ENCODE measurements at regions not wholly inside any gene's neighbourhood (a gene's known extent, or its start where the extent isn't known, plus 50 kb on each side); places are given as distances from the start of the nearest gene placed in this dataset.

GRCh38 chr6:104644848-104645247 lies 214.9 kb downstream of the HACE1 start:
- Histone ChIP-seq H3K36me3 (ENCODE audit: low read length) (no peaks in the 10 kb centered on the region), H3K4me2 (ENCODE audit: low read depth, low read length, poor library complexity, severe bottlenecking) (no peak overlapping the region), H3F3A (ENCODE audit: insufficient read depth) (no peaks in the 10 kb centered on the region), H3K9me3 (ENCODE audit: insufficient read depth, low read length) (no peaks in the 10 kb centered on the region), H3K27ac (ENCODE audit: low read depth, low read length) (no peak overlapping the region), H3K4me3 (ENCODE audit: insufficient read depth, low read length, poor library complexity, severe bottlenecking) (no peak overlapping the region), H4K20me1 (ENCODE audit: low read depth, low read length) (no peaks in the 10 kb centered on the region), H2AFZ (ENCODE audit: low read depth, low read length, severe bottlenecking) (no peak overlapping the region), H3K27me3 (ENCODE audit: low read length) (no peaks in the 10 kb centered on the region), H3K79me2 (ENCODE audit: insufficient read depth, low read length) (no peaks in the 10 kb centered on the region), H3K9ac (ENCODE audit: low read length) (no peak overlapping the region), H3K9me2 (replicated peaks; ENCODE audit: insufficient read depth, low read length) (no peaks in the 10 kb centered on the region)
- TF ChIP-seq CTCF (IDR thresholded peaks at IDR 0.05; ENCODE audit: insufficient read depth, low read length, poor library complexity, severe bottlenecking) (no peak), EZH2phosphoT487 (conservative IDR thresholded peaks at IDR 0.05; ENCODE audit: low read length) (no peak)

- Histone ChIP-seq H3K79me2 (ENCODE audit: insufficient read depth, low read length) (no peaks in the 10 kb centered on the region), H4K20me1 (ENCODE audit: low read depth, low read length) (no peaks in the 10 kb centered on the region), H2AFZ (ENCODE audit: low read depth, low read length, severe bottlenecking) (no peak overlapping the region), H3K4me2 (ENCODE audit: low read depth, low read length, poor library complexity, severe bottlenecking) (no peak overlapping the region), H3K4me3 (ENCODE audit: insufficient read depth, low read length, poor library complexity, severe bottlenecking) (no peak overlapping the region), H3K9me3 (ENCODE audit: insufficient read depth, low read length) (no peaks in the 10 kb centered on the region), H3K27ac (ENCODE audit: low read depth, low read length) (no peak overlapping the region), H3K27me3 (ENCODE audit: low read length) (no peaks in the 10 kb centered on the region), H3K9me2 (replicated peaks; ENCODE audit: insufficient read depth, low read length) (no peaks in the 10 kb centered on the region), H3K36me3 (ENCODE audit: low read length) (no peaks in the 10 kb centered on the region), H3F3A (ENCODE audit: insufficient read depth) (no peaks in the 10 kb centered on the region), H3K9ac (ENCODE audit: low read length) (no peak overlapping the region)
- TF ChIP-seq EZH2phosphoT487 (conservative IDR thresholded peaks at IDR 0.05; ENCODE audit: low read length) (no peak), CTCF (IDR thresholded peaks at IDR 0.05; ENCODE audit: insufficient read depth, low read length, poor library complexity, severe bottlenecking) (no peak)
Observed at GRCh38 chr6:104642871-104643270, 216.8 kb downstream of the HACE1 start.

- no peak for TF ChIP-seq CTCF (IDR thresholded peaks at IDR 0.05; ENCODE audit: insufficient read depth, low read length, poor library complexity, severe bottlenecking)
- TF ChIP-seq EZH2phosphoT487 (conservative IDR thresholded peaks at IDR 0.05; ENCODE audit: low read length): no peak
- H3K27me3 ChIP-seq (ENCODE audit: low read length): no peaks in the 10 kb centered on the region
- no peaks in the 10 kb centered on the region for H3K79me2 ChIP-seq (ENCODE audit: insufficient read depth, low read length)
- no peaks in the 10 kb centered on the region for H3F3A ChIP-seq (ENCODE audit: insufficient read depth)
- H3K27ac ChIP-seq (ENCODE audit: low read depth, low read length): no peak overlapping the region
- H2AFZ ChIP-seq (ENCODE audit: low read depth, low read length, severe bottlenecking): no peak overlapping the region
- H3K9me3 ChIP-seq (ENCODE audit: insufficient read depth, low read length): no peaks in the 10 kb centered on the region
- no peaks in the 10 kb centered on the region for H4K20me1 ChIP-seq (ENCODE audit: low read depth, low read length)
- H3K9ac ChIP-seq (ENCODE audit: low read length): no peak overlapping the region
- no peak overlapping the region for H3K4me2 ChIP-seq (ENCODE audit: low read depth, low read length, poor library complexity, severe bottlenecking)
- H3K9me2 ChIP-seq (replicated peaks; ENCODE audit: insufficient read depth, low read length): no peaks in the 10 kb centered on the region
- H3K36me3 ChIP-seq (ENCODE audit: low read length): no peaks in the 10 kb centered on the region
- H3K4me3 ChIP-seq (ENCODE audit: insufficient read depth, low read length, poor library complexity, severe bottlenecking): no peak overlapping the region
Observed at GRCh38 chr6:104640761-104641160, 219.0 kb downstream of the HACE1 start.
